K562 (cell line): ENCODE measurements at regions not wholly inside any gene's neighbourhood (a gene's known extent, or its start where the extent isn't known, plus 50 kb on each side); places are given as distances from the start of the nearest gene placed in this dataset.

Experiments used
- ATAC-seq: fragments of 200-7000 bp; cut with Tn5 transposase; 3 replicates; pipeline ENCODE4 v1.9.1; 2020; ENCODE audit warnings: moderate library complexity
- BruUV-seq: library from RNA; stranded (reverse); fragments of 400-500 nt; replicated peaks from 2 replicates; lab custom pipeline; 2021; lab: Mats Ljungman, UMichigan
- CTCF ChIA-PET: fragments of 300-600 bp; formaldehyde crosslinking; extraction: SDS; loops from one replicate; lab custom pipeline; 2021; ENCODE audit warnings: low intra/inter-chr PET ratio; lab: Yijun Ruan, JAX
- POLR2A ChIA-PET: fragments of 300-600, 350-650 bp; sonication (Branson Sonifier 250); formaldehyde crosslinking; extraction: SDS; loops from one replicate; lab custom pipeline; 2021; ENCODE audit warnings: antibody characterized with exemption, inconsistent platforms; lab: Yijun Ruan, JAX
- DNase-seq, 4 experiments: peaks; one replicate each; pipeline versions ENCODE4 v3.0.0 to v3.0.0-alpha.2; 2011 to 2018; ENCODE audit warnings: low spot score in 3 of 4, mixed read lengths in 3 of 4; ENCODE audit errors: extremely low read depth in 1 of 4
- FAIRE-seq: peaks from 2 replicates; lab custom pipeline; 2011; peaks lifted over from hg19 to GRCh38; lab: Jason Lieb, UNC
- H2AFZ ChIP-seq: 2 replicates; pipeline ENCODE4 v1.6.0; 2011; ENCODE audit warnings: low read depth, low read length, control low read depth, inconsistent platforms
- H3K27ac ChIP-seq: fragments of 200-600 bp; 3 replicates; pipeline ENCODE4 v1.8.0; 2011; ENCODE audit warnings: low read depth, mild to moderate bottlenecking, control low read depth, inconsistent platforms, low read length, moderate library complexity, mixed read lengths; ENCODE audit errors: extremely low read depth
- H3K27me3 ChIP-seq, 2 experiments: fragments of 300-600 bp in 1 of 2; 2 replicates in 1 of 2; 3 replicates in 1 of 2; pipeline versions ENCODE4 v1.6.0 to v1.8.0; 2011; ENCODE audit warnings: inconsistent platforms in 2 of 2, low read length in 2 of 2, mild to moderate bottlenecking in 1 of 2, mixed read lengths in 1 of 2, moderate library complexity in 1 of 2; ENCODE audit not compliant: control insufficient read depth in 2 of 2, insufficient read depth in 2 of 2
- H3K36me3 ChIP-seq: fragments of 300-600 bp; 3 replicates; pipeline ENCODE4 v1.8.0; 2011; ENCODE audit warnings: mild to moderate bottlenecking, low read length, inconsistent platforms; ENCODE audit not compliant: control insufficient read depth, insufficient read depth
- H3K4me1 ChIP-seq, 2 experiments: fragments of 200-600 bp in 1 of 2; replicated peaks in 1 of 2; 2 replicates in 1 of 2; 3 replicates in 1 of 2; pipeline versions ENCODE4 v1.5.1 to v1.8.0; 2011; ENCODE audit warnings: inconsistent platforms in 2 of 2, low read length in 2 of 2, mild to moderate bottlenecking in 1 of 2, mixed read lengths in 1 of 2, moderate library complexity in 1 of 2; ENCODE audit not compliant: control insufficient read depth in 2 of 2, insufficient read depth in 2 of 2
- H3K4me2 ChIP-seq: 2 replicates; pipeline ENCODE4 v1.6.1; 2011; ENCODE audit warnings: low read length, control low read depth, inconsistent platforms, mixed read lengths; ENCODE audit not compliant: insufficient read depth
- H3K4me3 ChIP-seq: fragments of 200-600 bp; sonication (generic), shearing (Covaris generic); 2 replicates; pipeline ENCODE4 v1.5.1; 2016; ENCODE audit warnings: control low read depth, inconsistent platforms
- H3K79me2 ChIP-seq: fragments of 200-600 bp; 3 replicates; pipeline ENCODE4 v1.8.0; 2011; ENCODE audit warnings: low read length, inconsistent platforms; ENCODE audit not compliant: control insufficient read depth, insufficient read depth
- H3K9ac ChIP-seq, 2 experiments: 2 replicates each; pipeline versions ENCODE4 v1.6.0 to v1.6.1; 2011; ENCODE audit warnings: low read depth in 2 of 2, low read length in 2 of 2, control low read depth in 1 of 2, inconsistent platforms in 1 of 2, mild to moderate bottlenecking in 1 of 2, mixed read lengths in 1 of 2; ENCODE audit not compliant: insufficient read depth in 1 of 2
- H3K9me1 ChIP-seq: one replicate; pipeline ENCODE4 v1.6.0; 2011; ENCODE audit warnings: inconsistent platforms, mild to moderate bottlenecking, low read length, moderate library complexity; ENCODE audit not compliant: control insufficient read depth, insufficient read depth
- H3K9me3 ChIP-seq: replicated peaks from 2 replicates; pipeline ENCODE4 v1.5.1; 2011; ENCODE audit warnings: low read depth, low read length, inconsistent platforms; ENCODE audit not compliant: control insufficient read depth, insufficient read depth
- H4K20me1 ChIP-seq: replicated peaks from 2 replicates; pipeline ENCODE4 v1.6.1; 2011; ENCODE audit warnings: low read length, inconsistent platforms, mixed read lengths; ENCODE audit not compliant: control insufficient read depth, insufficient read depth
- FOXJ3 ChIP-seq: sonication (generic); formaldehyde crosslinking; IDR thresholded peaks from 2 replicates; pipeline ENCODE4 v1.4.0; 2020; ENCODE audit warnings: mild to moderate bottlenecking, missing genetic modification reagents
- GTF2F1 ChIP-seq: IDR thresholded peaks from 2 replicates; pipeline ENCODE4 v1.6.1; 2011; ENCODE audit warnings: low read depth, low read length, improper control_type of control experiment
- HDAC1 ChIP-seq, 2 experiments: fragments of 450-650 bp; IDR thresholded peaks; 2 replicates each; pipeline ENCODE4 v1.6.1; 2016 to 2017; ENCODE audit warnings: inconsistent platforms in 1 of 2, mild to moderate bottlenecking in 1 of 2, moderate library complexity in 1 of 2
- MCM3 ChIP-seq: fragments of 450-650 bp; IDR thresholded peaks from 2 replicates; pipeline ENCODE4 v1.6.1; 2016
- MTA3 ChIP-seq: fragments of 450-650 bp; formaldehyde crosslinking; IDR thresholded peaks from 2 replicates; pipeline ENCODE4 v1.6.1; 2017; ENCODE audit warnings: mild to moderate bottlenecking, borderline replicate concordance
- PCBP1 ChIP-seq: fragments of 200-400 bp; formaldehyde crosslinking; IDR thresholded peaks from 2 replicates; pipeline ENCODE4 v1.6.1; 2018; ENCODE audit warnings: mild to moderate bottlenecking, low read depth, low read length; ENCODE audit not compliant: poor library complexity, severe bottlenecking
- PTTG1 ChIP-seq: fragments of 450-650 bp; IDR thresholded peaks from 2 replicates; pipeline ENCODE4 v1.6.1; 2016; ENCODE audit warnings: low read depth, mild to moderate bottlenecking, missing genetic modification characterization, missing compliant biosample characterization
- THAP12 ChIP-seq: fragments of 250-450 bp; sonication (Bioruptor Pico); IDR thresholded peaks from 2 replicates; pipeline ENCODE4 v1.9.0; 2021; ENCODE audit warnings: mild to moderate bottlenecking, inconsistent platforms
- XRCC3 ChIP-seq: fragments of 450-650 bp; IDR thresholded peaks from 2 replicates; pipeline ENCODE4 v1.6.1; 2017; ENCODE audit warnings: mild to moderate bottlenecking, moderate library complexity
- YY1 ChIP-seq, 3 experiments: IDR thresholded peaks; 2 replicates each; pipeline ENCODE4 v1.6.1; 2011; ENCODE audit warnings: low read length in 2 of 3, mild to moderate bottlenecking in 2 of 3, moderate library complexity in 2 of 3, borderline replicate concordance in 1 of 3, control low read depth in 1 of 3, low read depth in 1 of 3; ENCODE audit not compliant: insufficient read depth in 3 of 3, insufficient replicate concordance in 2 of 3, control insufficient read depth in 1 of 3, insufficient read length in 1 of 3; ENCODE audit errors: extremely low read depth in 1 of 3
- ZBTB33 ChIP-seq: sonication (generic); formaldehyde crosslinking; IDR thresholded peaks from 2 replicates; pipeline ENCODE4 v1.8.1; 2023; ENCODE audit warnings: mild to moderate bottlenecking, missing genetic modification reagents
- ZNF764 ChIP-seq: fragments of 250-450 bp; sonication (Bioruptor Pico); IDR thresholded peaks from 2 replicates; pipeline ENCODE4 v1.4.0; 2020; ENCODE audit warnings: low read depth, mild to moderate bottlenecking, moderate library complexity
- ZNF780A ChIP-seq: fragments of 250-450 bp; sonication (Bioruptor Pico); IDR thresholded peaks from 2 replicates; pipeline ENCODE4 v1.5.0; 2021; ENCODE audit warnings: mild to moderate bottlenecking
- WGBS: fragments of 100-300 bp; shearing (Covaris generic); methylation state at CpG from one replicate; pipeline ENCODE4 v1.1.6; 2016; ENCODE audit warnings: low coverage, mixed read lengths; ENCODE audit not compliant: insufficient coverage; ENCODE audit errors: missing lambda C conversion rate; 5-methylcytosine and 5-hydroxymethylcytosine counted together
- in situ Hi-C: fragments of 300-500 bp; cut with MboI; formaldehyde crosslinking; loops from 4 replicates; pipeline ENCODE4 v1.15.0; 2018; ENCODE audit warnings: inconsistent platforms, mixed read lengths
- intact Hi-C: fragments of 100-400 bp; cut with micrococcal nuclease; formaldehyde crosslinking; loops from 2 replicates; pipeline ENCODE4 v1.14.2; 2022

GRCh38 chr14:99344051-99344758 lies 72.2 kb upstream of the BCL11B start:
- H3K79me2 ChIP-seq = no peaks in the 10 kb centered on the region
- TF ChIP-seq XRCC3 (no peak), MCM3 (no peak), FOXJ3 (no peak), ZNF764 (CRISPR knock-in tag) (no peak), HDAC1 (IDR thresholded peaks at IDR 0.05) (no peak), ZBTB33 (no peak), THAP12 (CRISPR knock-in tag) (no peak), YY1 (IDR thresholded peaks at IDR 0.05; ENCODE audit: borderline replicate concordance in 1 of 3, control insufficient read depth in 1 of 3, extremely low read depth in 1 of 3, insufficient read depth in 3 of 3, insufficient read length in 1 of 3, insufficient replicate concordance in 2 of 3, low read depth in 1 of 3, low read length in 2 of 3) (no peak), PTTG1 (tag) (no peak), PCBP1 (no peak), MTA3 (no peak), ZNF780A (no peak), GTF2F1 (no peak)
- H3K27me3 ChIP-seq = peaks cover 7 to 51% of the 10 kb centered on the region in 2 experiments; a peak in 4 of 5 replicates
- H3K9me1 ChIP-seq = no peaks in the 10 kb centered on the region
- no peak for DNase-seq
- ATAC-seq = no peak
- H3K4me2 ChIP-seq = no peak overlapping the region
- no peak overlapping the region for H2AFZ ChIP-seq
- intact Hi-C loops (no loop called here), in situ Hi-C loops (no loop called here)
- H3K36me3 ChIP-seq = no peaks in the 10 kb centered on the region
- BruUV-seq = no TSS peak
- ChIA-PET POLR2A (no interaction called here), CTCF (no interaction called here)
- H3K9ac ChIP-seq = no peak overlapping the region
- no peak overlapping the region for H3K27ac ChIP-seq
- no peaks in the 10 kb centered on the region; a peak in 1 of 5 replicates for H3K4me1 ChIP-seq
- H3K4me3 ChIP-seq = no peak overlapping the region
- 12% methylated on average over 19 of the region's 20 CpGs for WGBS
- no peak for FAIRE-seq
- H3K9me3 ChIP-seq = no peaks in the 10 kb centered on the region
- H4K20me1 ChIP-seq = no peaks in the 10 kb centered on the region
